Activated CD8-positive, alpha-beta memory T cell treated with anti-CD3 and anti-CD28 coated beads, Interleukin-2, amount 50 U/mL, for 48 hours (primary cell): ENCODE measurements at regions not wholly inside any gene's neighbourhood (a gene's known extent, or its start where the extent isn't known, plus 50 kb on each side); places are given as distances from the start of the nearest gene placed in this dataset.
"Not testable (repeated sequence)": the region's sequence is repeated elsewhere in the genome, so short reads cannot be mapped to it uniquely, and the experiment has no call there.

Experiments
- DNase-seq: peaks from one replicate; pipeline ENCODE4 v3.0.0-alpha.2; 2020

- no peak for DNase-seq
These were observed 196.5 kb downstream of the ACTR3B start for GRCh38 chr7:152956006-152956405.

DNA sequence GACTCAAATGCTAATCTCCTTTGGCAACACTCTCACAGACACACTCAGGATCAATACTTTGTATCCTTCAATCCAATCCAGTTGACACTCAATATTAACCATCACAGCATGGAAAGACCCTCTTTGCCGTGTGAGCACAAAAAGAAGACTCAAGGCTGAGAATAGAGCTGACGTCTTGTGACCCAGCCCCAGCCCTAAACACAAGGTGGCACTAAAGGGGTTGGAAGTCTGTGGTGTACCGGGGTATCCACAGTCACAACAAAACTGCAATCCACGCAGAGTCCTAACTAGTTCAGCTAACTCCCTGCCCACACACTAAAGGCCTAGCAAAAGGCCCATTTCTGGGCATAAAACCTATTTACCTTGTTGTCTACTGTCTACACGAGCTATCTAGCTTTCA lies 200.1 kb downstream of the ACTR3B start:
- no peak for DNase-seq

DNA sequence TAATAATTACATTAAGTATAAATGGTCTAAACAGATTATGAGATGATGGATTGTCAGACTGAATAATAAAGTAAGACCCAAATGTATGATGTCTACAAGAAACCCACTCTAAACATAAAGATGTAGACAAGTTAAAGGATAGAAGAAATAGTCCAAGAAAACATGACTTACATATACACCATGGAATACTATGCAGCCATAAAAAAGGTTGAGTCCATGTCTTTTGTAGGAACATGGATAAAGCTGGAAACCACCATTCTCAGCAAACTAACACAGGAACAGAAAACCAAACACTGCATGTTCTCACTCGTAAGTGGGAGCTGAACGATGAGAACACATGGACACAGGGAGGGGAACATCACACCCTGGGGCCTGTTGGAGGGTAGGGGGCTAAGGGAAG lies 202.2 kb downstream of the ACTR3B start:
- DNase-seq, result not testable (repeated sequence)

GRCh38 chr7:152966189-152966588 lies 206.6 kb downstream of the ACTR3B start:
- no peak for DNase-seq

GRCh38 chr7:152967958-152968357 lies 208.4 kb downstream of the ACTR3B start:
- no peak for DNase-seq

GRCh38 chr7:152968514-152968913 lies 209.0 kb downstream of the ACTR3B start:
- no peak for DNase-seq

GRCh38 chr7:152969335-152969734 lies 209.8 kb downstream of the ACTR3B start:
- no peak for DNase-seq

DNA sequence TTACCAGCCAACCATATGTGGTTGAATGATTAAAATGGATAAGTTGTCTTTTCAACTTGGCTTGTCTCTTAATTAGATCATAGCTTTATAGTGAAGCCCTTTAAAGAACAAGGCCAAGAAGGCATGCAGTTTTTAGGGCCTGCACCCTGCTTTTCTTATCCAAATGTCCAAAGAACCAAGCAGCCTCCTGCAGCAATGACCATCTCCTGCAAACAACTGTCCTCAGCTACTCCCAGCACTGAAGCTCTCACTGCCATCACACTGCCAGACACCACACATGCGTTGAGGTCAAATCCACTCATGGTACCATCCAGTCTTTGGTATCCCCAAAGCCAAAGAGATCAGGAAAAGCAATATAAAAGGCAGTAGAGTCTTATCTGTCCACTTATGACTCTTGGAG lies 210.3 kb downstream of the ACTR3B start:
- DNase-seq, result no peak

DNA sequence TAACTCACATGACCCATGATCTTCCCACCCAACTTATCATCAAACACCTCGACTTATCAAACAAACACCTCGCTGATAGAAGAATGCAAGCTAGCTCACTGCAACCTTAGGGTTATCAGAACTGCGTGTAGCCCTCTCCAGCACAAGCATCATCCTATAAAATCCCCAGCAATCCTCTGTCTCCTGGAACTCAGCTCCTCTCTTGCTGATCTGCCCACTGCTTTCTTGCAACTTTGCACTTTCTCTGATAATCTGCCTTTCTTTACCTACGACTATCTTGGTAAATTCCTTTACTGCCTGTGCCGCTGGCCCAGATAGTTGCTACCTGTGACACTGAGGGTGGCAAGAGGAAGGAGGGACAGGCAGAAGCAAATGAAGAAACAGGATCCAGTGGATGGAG lies 210.9 kb downstream of the ACTR3B start:
- no peak for DNase-seq

DNA sequence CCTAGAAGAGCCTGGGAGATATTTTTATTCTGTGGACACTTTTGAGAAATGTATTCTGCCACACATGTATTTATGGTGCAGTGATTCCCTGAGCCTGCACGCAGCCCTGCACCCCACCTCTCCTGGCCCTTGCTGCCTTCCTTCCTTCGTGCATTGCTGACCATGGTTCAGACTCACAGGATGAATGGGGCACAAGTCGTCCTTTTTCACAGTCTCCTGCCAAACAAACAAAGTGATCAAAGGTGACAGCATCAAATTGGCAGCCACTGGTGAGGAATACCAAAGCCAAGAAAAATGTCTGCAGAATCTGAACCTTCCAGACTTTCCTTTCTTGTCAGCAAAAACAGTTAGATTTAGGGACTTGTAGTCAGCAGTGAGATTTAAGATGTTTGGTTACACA lies 215.0 kb downstream of the ACTR3B start:
- DNase-seq, result no peak

DNA sequence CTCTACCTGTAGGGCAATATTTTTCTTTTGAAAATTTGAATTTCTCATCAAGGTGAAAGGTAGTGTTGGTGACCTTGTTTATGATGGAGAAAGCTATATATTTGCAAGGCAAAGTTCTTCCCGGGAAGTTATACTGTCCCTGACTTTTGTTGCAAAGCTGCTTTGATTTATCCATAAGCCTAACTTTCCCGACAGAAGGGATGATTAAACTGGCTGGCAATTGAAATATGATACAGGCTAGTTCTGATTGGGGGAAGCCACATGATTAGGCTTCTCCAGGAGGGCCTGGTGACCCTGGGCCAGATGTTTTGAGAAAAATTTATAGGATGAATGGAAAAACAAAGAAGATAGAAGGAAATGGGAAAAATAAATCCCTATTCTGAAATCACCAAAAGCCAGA lies 215.5 kb downstream of the ACTR3B start:
- no peak for DNase-seq

GRCh38 chr7:152979376-152979775 lies 219.8 kb downstream of the ACTR3B start:
- no peak for DNase-seq

- DNase-seq, result no peak
These were observed 224.9 kb downstream of the ACTR3B start for GRCh38 chr7:152984421-152984820.

DNA sequence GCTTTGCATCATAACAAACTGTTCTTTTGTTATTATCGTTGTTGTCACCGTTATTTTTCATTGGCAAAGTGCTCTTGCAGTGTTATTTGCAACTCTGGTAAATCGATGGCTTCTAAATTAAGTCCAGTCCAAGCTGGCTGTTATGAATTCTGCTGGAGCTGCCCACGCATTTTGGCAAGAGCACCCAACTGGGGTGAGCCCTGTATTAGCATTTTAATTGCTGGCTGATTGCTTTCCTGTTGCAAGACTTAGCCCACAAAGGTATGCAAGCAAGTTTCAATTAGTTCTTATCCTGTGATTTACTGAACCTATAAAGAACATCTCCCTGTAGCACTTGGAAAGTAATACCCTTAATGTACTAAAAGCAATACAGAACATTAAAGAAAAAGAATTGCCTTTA lies 226.8 kb downstream of the ACTR3B start:
- no peak for DNase-seq

DNA sequence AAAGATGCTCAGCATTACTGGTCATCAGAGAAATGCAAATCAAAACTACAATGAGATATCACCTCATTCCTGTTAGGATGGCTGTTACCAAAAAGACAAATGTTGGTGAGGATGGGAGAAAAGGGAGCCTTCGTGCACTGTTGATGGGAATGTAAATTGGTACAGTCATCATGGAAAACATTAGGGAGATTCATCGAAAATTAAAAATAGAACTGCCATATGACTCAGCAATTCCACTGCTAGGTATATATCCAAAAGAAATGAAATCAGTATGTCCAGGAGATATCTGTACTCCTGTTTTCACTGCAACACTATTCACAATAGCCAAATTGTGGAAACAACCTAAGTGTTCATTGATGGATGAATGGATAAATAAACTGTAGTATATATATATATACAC lies 228.1 kb downstream of the ACTR3B start:
- no peak for DNase-seq

- DNase-seq, result no peak
These were observed 230.4 kb downstream of the ACTR3B start for GRCh38 chr7:152989889-152990380.

GRCh38 chr7:152998420-152998819 lies 238.9 kb downstream of the ACTR3B start:
- no peak for DNase-seq

DNA sequence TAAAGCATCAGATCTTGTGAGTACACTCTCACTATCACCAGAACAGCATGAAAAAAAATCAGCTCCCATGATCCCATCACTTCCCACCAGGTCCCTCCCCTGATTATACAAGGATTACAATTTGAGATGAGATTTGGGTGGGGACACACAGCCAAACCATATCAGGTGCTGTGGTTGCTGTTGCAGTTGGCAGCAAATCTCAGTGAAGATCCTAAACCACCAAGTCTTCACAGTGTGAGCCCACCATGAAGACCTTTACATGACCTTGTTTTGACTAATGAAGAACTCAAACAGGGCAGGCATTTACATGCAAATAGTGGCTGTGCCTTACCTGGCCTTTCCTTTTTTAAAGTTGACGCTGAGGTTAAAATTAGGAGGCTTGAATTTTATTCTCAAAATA lies 242.6 kb downstream of the ACTR3B start:
- no peak for DNase-seq

- no peak for DNase-seq
These were observed 243.0 kb downstream of the ACTR3B start for GRCh38 chr7:153002572-153002971.

DNA sequence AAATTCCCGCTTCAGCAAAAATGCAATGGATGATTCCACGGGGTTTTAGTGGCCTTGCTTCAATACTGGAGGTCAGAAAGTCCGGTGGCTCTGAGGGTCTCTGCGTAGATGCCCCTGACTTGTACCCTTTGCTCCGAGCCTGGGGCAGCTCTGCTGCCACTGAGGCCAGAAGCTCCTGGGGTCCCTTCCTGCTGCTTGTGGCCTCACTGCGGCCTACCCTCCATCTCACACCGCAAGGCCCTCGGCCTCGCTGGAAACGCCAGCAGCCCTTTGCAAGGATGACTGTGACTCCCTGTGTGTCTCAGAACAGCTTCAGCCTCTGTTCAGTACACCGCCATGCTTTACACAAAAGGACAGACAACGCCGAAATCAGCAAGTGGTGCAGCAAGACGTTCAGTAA lies 244.8 kb downstream of the ACTR3B start:
- DNase-seq, result no peak

GRCh38 chr7:153005750-153006435 lies 246.3 kb downstream of the ACTR3B start:
- no peak for DNase-seq

- no peak for DNase-seq
These were observed 246.9 kb downstream of the ACTR3B start for GRCh38 chr7:153006452-153006851.

DNA sequence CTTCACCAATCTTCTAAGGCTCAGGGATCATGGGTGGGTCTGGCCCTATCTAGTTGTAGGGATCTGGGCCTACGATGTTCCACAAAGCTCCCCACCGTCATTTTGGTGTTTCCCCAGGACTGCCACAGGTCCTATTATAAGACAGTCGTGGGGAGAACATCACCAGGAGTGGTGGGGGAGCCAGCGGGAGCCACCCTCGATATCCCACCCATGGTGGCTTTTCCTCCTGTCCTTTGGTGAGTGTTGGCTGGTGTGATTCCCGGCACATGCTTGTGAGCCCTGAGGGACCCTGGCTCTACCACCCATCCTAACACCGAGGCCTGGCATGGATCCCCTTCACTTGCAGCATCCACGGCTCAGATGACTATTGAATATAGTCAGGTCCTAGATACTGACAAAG lies 247.4 kb downstream of the ACTR3B start:
- no peak for DNase-seq

GRCh38 chr7:153010416-153010815 lies 250.9 kb downstream of the ACTR3B start:
- no peak for DNase-seq

DNA sequence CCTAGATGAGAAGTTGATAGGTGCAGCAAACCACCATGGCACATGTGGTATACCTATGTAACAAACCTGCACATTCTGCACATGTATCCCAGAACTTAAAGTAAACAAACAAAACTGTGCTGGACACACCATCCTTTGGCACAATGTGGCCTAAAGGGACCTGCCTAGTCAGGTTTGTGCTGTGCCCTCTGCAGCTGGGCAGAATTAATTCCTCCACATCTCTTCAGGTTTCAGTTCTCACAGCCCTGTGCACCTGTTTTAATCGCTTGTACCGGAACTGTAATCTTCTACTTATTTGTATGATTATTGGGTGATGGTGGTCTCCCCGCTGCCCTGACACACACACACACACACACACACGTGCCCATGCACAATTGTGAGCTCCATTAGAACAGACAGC lies 252.7 kb downstream of the ACTR3B start:
- no peak for DNase-seq
